ENCODE measurements at regions not wholly inside any gene's neighbourhood (a gene's known extent, or its start where the extent isn't known, plus 50 kb on each side); places are given as distances from the start of the nearest gene placed in this dataset.

GRCh38 chr4:148514581-148514980 is 72.4 kb upstream of the NR3C2 start:
- TF ChIP-seq, protein P1, sequence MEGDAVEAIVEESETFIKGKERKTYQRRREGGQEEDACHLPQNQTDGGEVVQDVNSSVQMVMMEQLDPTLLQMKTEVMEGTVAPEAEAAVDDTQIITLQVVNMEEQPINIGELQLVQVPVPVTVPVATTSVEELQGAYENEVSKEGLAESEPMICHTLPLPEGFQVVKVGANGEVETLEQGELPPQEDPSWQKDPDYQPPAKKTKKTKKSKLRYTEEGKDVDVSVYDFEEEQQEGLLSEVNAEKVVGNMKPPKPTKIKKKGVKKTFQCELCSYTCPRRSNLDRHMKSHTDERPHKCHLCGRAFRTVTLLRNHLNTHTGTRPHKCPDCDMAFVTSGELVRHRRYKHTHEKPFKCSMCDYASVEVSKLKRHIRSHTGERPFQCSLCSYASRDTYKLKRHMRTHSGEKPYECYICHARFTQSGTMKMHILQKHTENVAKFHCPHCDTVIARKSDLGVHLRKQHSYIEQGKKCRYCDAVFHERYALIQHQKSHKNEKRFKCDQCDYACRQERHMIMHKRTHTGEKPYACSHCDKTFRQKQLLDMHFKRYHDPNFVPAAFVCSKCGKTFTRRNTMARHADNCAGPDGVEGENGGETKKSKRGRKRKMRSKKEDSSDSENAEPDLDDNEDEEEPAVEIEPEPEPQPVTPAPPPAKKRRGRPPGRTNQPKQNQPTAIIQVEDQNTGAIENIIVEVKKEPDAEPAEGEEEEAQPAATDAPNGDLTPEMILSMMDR (IDR thresholded peaks at IDR 0.05; ENCODE audit: unreplicated experiment) = no peak
- no TSS peak for BruUV-seq (replicated peaks)
- Mint-ChIP-seq H3K27ac (ENCODE audit: low read depth, unreplicated experiment) (peak overlapping the region; percentile 1), H3K27me3 (ENCODE audit: insufficient read depth, unreplicated experiment) (no peaks in the 10 kb centered on the region), H3K36me3 (ENCODE audit: insufficient read depth, unreplicated experiment) (no peaks in the 10 kb centered on the region), H3K4me3 (ENCODE audit: unreplicated experiment) (no peak overlapping the region), H3K4me1 (ENCODE audit: insufficient read depth, unreplicated experiment) (peaks cover 8% of the 10 kb centered on the region), H3K9me3 (ENCODE audit: unreplicated experiment) (no peaks in the 10 kb centered on the region)
- CTCF ChIA-PET = interaction anchor here (0.6 kb wide), 1 partner anchor 197 kb away, joined by 3 read pairs; no protein-coding TSS in a partner anchor
- DNase-seq (ENCODE audit: unreplicated experiment) = no peak
- POLR2A ChIA-PET = no interaction called here
- intact Hi-C loops (cut with micrococcal nuclease) = no loop called here

GRCh38 chr4:148514041-148514440 is 71.8 kb upstream of the NR3C2 start:
- TF ChIP-seq, protein P1 (IDR thresholded peaks at IDR 0.05; ENCODE audit: unreplicated experiment) = no peak
- H3K4me1 Mint-ChIP-seq (ENCODE audit: insufficient read depth, unreplicated experiment) = peaks cover 8% of the 10 kb centered on the region
- H3K27me3 Mint-ChIP-seq (ENCODE audit: insufficient read depth, unreplicated experiment) = no peaks in the 10 kb centered on the region
- H3K27ac Mint-ChIP-seq (ENCODE audit: low read depth, unreplicated experiment) = peak overlapping the region; percentile 1
- no peaks in the 10 kb centered on the region for H3K36me3 Mint-ChIP-seq (ENCODE audit: insufficient read depth, unreplicated experiment)
- ChIA-PET POLR2A (no interaction called here), CTCF (interaction anchor here (0.6 kb wide), 1 partner anchor 196 kb away, joined by 3 read pairs; no protein-coding TSS in a partner anchor)
- no peak overlapping the region for H3K4me3 Mint-ChIP-seq (ENCODE audit: unreplicated experiment)
- BruUV-seq (replicated peaks) = no TSS peak
- intact Hi-C loops (cut with micrococcal nuclease) = no loop called here
- DNase-seq (ENCODE audit: unreplicated experiment) = no peak
- no peaks in the 10 kb centered on the region for H3K9me3 Mint-ChIP-seq (ENCODE audit: unreplicated experiment)

DNA sequence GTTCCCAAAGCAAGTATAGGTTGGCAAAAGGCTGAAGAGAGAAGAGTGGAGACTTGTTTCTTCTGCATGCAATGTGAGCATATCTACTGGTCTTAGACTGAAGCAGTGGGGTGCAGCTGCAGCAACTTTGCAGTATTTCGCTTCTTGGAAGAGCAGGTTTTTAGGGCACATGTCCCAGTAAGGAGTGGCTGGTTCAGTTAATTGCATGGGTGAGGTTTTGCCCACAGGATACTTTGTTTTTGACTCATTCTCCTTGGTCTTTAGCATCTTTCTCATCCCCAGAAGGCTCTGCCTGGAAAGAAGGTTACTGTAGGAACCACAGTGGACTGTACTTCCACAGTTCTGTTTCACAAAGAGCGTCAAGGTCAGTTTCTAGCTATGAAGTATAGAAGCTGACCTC is 68.0 kb upstream of the NR3C2 start:
- Mint-ChIP-seq H3K9me3 (ENCODE audit: unreplicated experiment) (no peaks in the 10 kb centered on the region), H3K4me3 (ENCODE audit: unreplicated experiment) (no peak overlapping the region), H3K27ac (ENCODE audit: low read depth, unreplicated experiment) (no peak overlapping the region), H3K27me3 (ENCODE audit: insufficient read depth, unreplicated experiment) (no peaks in the 10 kb centered on the region), H3K4me1 (ENCODE audit: insufficient read depth, unreplicated experiment) (peaks cover 8% of the 10 kb centered on the region), H3K36me3 (ENCODE audit: insufficient read depth, unreplicated experiment) (no peaks in the 10 kb centered on the region)
- no TSS peak for BruUV-seq (replicated peaks)
- CTCF ChIA-PET = interaction anchor here (0.5 to 1.0 kb wide), 2 partner anchors 9 to 527 kb away, joined by 3 read pairs; no protein-coding TSS in a partner anchor
- intact Hi-C loops (cut with micrococcal nuclease) = no loop called here
- TF ChIP-seq, protein P1 (IDR thresholded peaks at IDR 0.05; ENCODE audit: unreplicated experiment) = no peak
- POLR2A ChIA-PET = no interaction called here
- DNase-seq (ENCODE audit: unreplicated experiment) = no peak

DNA sequence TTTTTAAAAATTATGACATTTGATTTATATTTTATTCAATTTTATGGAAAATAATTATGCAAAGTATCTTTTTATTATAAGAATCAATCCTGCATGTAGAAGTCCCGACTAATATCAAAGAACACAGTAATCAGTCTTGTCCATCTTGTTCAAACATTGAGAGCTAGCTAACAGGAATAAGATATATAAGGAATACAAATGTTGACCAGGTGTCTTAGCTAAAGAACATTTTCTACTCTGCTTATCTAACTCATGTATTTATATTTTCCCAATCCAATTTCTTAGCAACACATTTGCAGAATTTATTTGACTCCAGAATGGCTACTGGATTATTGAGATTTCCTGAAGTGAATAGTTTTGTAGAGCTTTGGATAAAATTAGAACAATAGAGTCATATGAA is 61.5 kb upstream of the NR3C2 start:
- CTCF ChIA-PET = no interaction called here
- Mint-ChIP-seq H3K27ac (ENCODE audit: low read depth, unreplicated experiment) (no peak overlapping the region), H3K4me1 (ENCODE audit: insufficient read depth, unreplicated experiment) (no peaks in the 10 kb centered on the region), H3K36me3 (ENCODE audit: insufficient read depth, unreplicated experiment) (no peaks in the 10 kb centered on the region), H3K9me3 (ENCODE audit: unreplicated experiment) (peaks cover 5% of the 10 kb centered on the region), H3K27me3 (ENCODE audit: insufficient read depth, unreplicated experiment) (no peaks in the 10 kb centered on the region), H3K4me3 (ENCODE audit: unreplicated experiment) (no peak overlapping the region)
- intact Hi-C loops (cut with micrococcal nuclease) = no loop called here
- DNase-seq (ENCODE audit: unreplicated experiment) = no peak
- POLR2A ChIA-PET = no interaction called here
- BruUV-seq (replicated peaks) = no TSS peak
- TF ChIP-seq, protein P1 (IDR thresholded peaks at IDR 0.05; ENCODE audit: unreplicated experiment) = no peak
